GM12874 (cell line): ENCODE measurements at regions not wholly inside any gene's neighbourhood (a gene's known extent, or its start where the extent isn't known, plus 50 kb on each side); places are given as distances from the start of the nearest gene placed in this dataset.

Experiments
- TF ChIP-seq, protein P1 (sequence below): IDR thresholded peaks from 2 replicates; pipeline ENCODE4 v1.5.1; 2011; ENCODE audit warnings: low read depth, mild to moderate bottlenecking, control low read depth, low read length, moderate library complexity; ENCODE audit not compliant: insufficient read depth

- TF ChIP-seq, protein P1, sequence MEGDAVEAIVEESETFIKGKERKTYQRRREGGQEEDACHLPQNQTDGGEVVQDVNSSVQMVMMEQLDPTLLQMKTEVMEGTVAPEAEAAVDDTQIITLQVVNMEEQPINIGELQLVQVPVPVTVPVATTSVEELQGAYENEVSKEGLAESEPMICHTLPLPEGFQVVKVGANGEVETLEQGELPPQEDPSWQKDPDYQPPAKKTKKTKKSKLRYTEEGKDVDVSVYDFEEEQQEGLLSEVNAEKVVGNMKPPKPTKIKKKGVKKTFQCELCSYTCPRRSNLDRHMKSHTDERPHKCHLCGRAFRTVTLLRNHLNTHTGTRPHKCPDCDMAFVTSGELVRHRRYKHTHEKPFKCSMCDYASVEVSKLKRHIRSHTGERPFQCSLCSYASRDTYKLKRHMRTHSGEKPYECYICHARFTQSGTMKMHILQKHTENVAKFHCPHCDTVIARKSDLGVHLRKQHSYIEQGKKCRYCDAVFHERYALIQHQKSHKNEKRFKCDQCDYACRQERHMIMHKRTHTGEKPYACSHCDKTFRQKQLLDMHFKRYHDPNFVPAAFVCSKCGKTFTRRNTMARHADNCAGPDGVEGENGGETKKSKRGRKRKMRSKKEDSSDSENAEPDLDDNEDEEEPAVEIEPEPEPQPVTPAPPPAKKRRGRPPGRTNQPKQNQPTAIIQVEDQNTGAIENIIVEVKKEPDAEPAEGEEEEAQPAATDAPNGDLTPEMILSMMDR, result no peak
These were observed 230.3 kb downstream of the SUDS3 start for GRCh38 chr12:118606690-118607089.

GRCh38 chr12:118607831-118608230, 231.5 kb downstream of the SUDS3 start:
- TF ChIP-seq, protein P1, result no peak

DNA sequence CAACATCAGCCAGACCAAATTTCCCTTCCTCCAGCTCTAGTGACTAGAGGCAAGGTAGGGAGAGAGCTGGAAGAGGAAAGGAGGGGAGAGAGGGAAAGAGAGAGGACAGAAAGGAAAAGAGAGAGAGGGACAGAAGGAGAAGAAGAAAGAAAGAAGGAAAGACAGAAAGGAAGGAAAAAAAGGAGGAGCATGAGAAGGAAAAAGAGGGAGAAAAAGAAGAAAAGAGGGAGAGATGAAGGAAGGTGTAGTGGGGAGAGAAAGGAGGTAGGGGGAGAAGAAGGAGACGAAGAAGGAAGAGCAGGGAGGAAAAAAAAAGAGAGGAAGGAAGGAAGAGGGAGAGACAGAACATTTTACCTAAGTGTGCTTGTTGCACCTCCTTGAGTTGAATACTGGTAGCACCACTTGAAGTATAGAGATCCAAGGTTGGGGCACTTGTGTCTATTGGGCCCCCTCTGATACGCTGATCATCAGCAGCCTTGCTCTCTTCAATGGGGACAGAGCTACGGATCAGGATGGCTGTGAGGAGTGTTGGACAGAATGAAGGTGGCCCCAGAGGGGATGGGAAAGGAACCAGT, 232.5 kb downstream of the SUDS3 start:
- TF ChIP-seq, protein P1, result no peak

GRCh38 chr12:118611295-118611694, 234.9 kb downstream of the SUDS3 start:
- TF ChIP-seq, protein P1, result no peak

DNA sequence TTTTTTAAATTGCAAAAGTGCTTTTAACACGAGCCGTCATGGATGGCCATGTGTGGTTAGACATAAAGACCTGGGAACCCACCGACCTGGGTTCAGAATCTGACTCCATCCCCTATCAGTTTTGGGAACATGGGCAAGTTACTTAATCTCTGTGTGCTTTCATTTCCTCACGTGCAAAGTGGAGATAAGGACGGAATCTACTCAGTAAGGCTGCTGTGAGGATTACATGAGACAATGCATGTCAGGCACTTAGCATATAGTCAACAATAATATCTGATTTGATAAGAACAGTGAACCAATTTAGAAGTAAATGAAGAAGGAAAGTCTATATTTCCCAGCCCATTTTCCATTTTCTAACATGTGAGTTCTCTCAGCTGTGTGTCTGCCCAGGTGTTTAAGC, 235.4 kb downstream of the SUDS3 start:
- TF ChIP-seq, protein P1, result no peak

GRCh38 chr12:118617611-118618450, 241.5 kb downstream of the SUDS3 start:
- TF ChIP-seq, protein P1, result no peak

- TF ChIP-seq, protein P1, result no peak
These were observed 242.3 kb downstream of the SUDS3 start for GRCh38 chr12:118618695-118619094.
